ENCODE measurements at regions not wholly inside any gene's neighbourhood (a gene's known extent, or its start where the extent isn't known, plus 50 kb on each side); places are given as distances from the start of the nearest gene placed in this dataset.

GRCh38 chr11:91314521-91314920 is 910.1 kb upstream of the FAT3 start:
- intact Hi-C loops (cut with micrococcal nuclease; ENCODE audit: unreplicated experiment): no loop called here
- BruUV-seq (replicated peaks): no TSS peak
- POLR2A ChIA-PET: no interaction called here
- Histone ChIP-seq H3K9me3 (ENCODE audit: control insufficient read depth, insufficient read depth, low read depth, low read length) (no peaks in the 10 kb centered on the region), H3K27ac (ENCODE audit: low read length) (no peak overlapping the region), H3K36me3 (ENCODE audit: control insufficient read depth, insufficient read depth, low read length) (no peaks in the 10 kb centered on the region), H3K4me1 (ENCODE audit: control insufficient read depth, insufficient read depth, low read length) (no peaks in the 10 kb centered on the region), H3K27me3 (ENCODE audit: control insufficient read depth, insufficient read depth, low read length) (no peaks in the 10 kb centered on the region), H3K4me3 (ENCODE audit: low read depth in 2 of 2, low read length in 2 of 2) (no peak overlapping the region)
- ATAC-seq: no peak
- CTCF ChIA-PET: no interaction called here
- no peak for TF ChIP-seq TCF7L2 (IDR thresholded peaks at IDR 0.05; ENCODE audit: low read depth, low read length)
- TF ChIP-seq SIN3A (IDR thresholded peaks at IDR 0.05; ENCODE audit: borderline replicate concordance, insufficient read depth, low read depth, low read length): no peak
- no peak for TF ChIP-seq POLR2AphosphoS5 (IDR thresholded peaks at IDR 0.05; ENCODE audit: low read depth, low read length)
- TF ChIP-seq, protein P1, sequence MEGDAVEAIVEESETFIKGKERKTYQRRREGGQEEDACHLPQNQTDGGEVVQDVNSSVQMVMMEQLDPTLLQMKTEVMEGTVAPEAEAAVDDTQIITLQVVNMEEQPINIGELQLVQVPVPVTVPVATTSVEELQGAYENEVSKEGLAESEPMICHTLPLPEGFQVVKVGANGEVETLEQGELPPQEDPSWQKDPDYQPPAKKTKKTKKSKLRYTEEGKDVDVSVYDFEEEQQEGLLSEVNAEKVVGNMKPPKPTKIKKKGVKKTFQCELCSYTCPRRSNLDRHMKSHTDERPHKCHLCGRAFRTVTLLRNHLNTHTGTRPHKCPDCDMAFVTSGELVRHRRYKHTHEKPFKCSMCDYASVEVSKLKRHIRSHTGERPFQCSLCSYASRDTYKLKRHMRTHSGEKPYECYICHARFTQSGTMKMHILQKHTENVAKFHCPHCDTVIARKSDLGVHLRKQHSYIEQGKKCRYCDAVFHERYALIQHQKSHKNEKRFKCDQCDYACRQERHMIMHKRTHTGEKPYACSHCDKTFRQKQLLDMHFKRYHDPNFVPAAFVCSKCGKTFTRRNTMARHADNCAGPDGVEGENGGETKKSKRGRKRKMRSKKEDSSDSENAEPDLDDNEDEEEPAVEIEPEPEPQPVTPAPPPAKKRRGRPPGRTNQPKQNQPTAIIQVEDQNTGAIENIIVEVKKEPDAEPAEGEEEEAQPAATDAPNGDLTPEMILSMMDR (IDR thresholded peaks at IDR 0.05): no peak
- no peak for TF ChIP-seq REST (IDR thresholded peaks at IDR 0.05; ENCODE audit: insufficient read depth in 1 of 2, low read depth in 2 of 2, low read length in 1 of 2)
- no peak for DNase-seq (ENCODE audit: low read depth, low spot score)
- in situ Hi-C loops (cut with HindIII; ENCODE audit: low pct_unique_long_range_greater_than_20kb, low sequenced_read_pairs): no loop called here

DNA sequence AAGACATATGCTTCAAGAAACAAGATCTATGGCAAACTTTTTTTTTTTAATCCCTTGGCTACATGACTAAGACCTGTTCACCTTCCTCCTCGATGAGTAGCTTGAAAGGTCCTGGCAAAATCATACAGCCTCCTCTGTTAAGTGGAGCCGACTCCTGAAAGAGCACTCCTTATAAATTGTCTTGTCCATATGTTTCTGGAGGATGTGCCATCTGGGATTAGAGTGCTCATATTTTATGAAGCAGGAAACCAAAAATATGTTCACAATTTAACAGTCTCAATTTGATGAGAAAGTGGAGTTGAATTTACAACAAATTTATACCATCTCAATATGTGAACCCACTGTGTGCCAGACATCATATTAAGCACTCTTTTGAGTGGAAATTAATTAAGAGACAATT is 912.1 kb upstream of the FAT3 start:
- no peak for DNase-seq (ENCODE audit: low read depth, low spot score)
- H3K4me1 ChIP-seq (ENCODE audit: control insufficient read depth, insufficient read depth, low read length): no peaks in the 10 kb centered on the region
- CTCF ChIA-PET: no interaction called here

More for the DNA sequence above, 912.1 kb upstream of the FAT3 start:
- POLR2A ChIA-PET: no interaction called here
- ATAC-seq: no peak
- in situ Hi-C loops (cut with HindIII; ENCODE audit: low pct_unique_long_range_greater_than_20kb, low sequenced_read_pairs): no loop called here
- BruUV-seq (replicated peaks): no TSS peak
- H3K36me3 ChIP-seq (ENCODE audit: control insufficient read depth, insufficient read depth, low read length): no peaks in the 10 kb centered on the region
- H3K4me3 ChIP-seq (ENCODE audit: low read depth in 2 of 2, low read length in 2 of 2): no peak overlapping the region
- H3K27ac ChIP-seq (ENCODE audit: low read length): no peak overlapping the region
- TF ChIP-seq SIN3A (IDR thresholded peaks at IDR 0.05; ENCODE audit: borderline replicate concordance, insufficient read depth, low read depth, low read length): no peak
- TF ChIP-seq, protein P1 (IDR thresholded peaks at IDR 0.05): no peak
- TF ChIP-seq TCF7L2 (IDR thresholded peaks at IDR 0.05; ENCODE audit: low read depth, low read length): no peak
- TF ChIP-seq POLR2AphosphoS5 (IDR thresholded peaks at IDR 0.05; ENCODE audit: low read depth, low read length): no peak
- no peak for TF ChIP-seq REST (IDR thresholded peaks at IDR 0.05; ENCODE audit: insufficient read depth in 1 of 2, low read depth in 2 of 2, low read length in 1 of 2)
- H3K9me3 ChIP-seq (ENCODE audit: control insufficient read depth, insufficient read depth, low read depth, low read length): no peaks in the 10 kb centered on the region
- intact Hi-C loops (cut with micrococcal nuclease; ENCODE audit: unreplicated experiment): no loop called here
- H3K27me3 ChIP-seq (ENCODE audit: control insufficient read depth, insufficient read depth, low read length): no peaks in the 10 kb centered on the region
